Karpas-422 (cell line): ENCODE measurements at regions not wholly inside any gene's neighbourhood (a gene's known extent, or its start where the extent isn't known, plus 50 kb on each side); places are given as distances from the start of the nearest gene placed in this dataset.

ENCODE experiments used
- DNase-seq: peaks from one replicate; pipeline ENCODE4 v3.0.0-alpha.2; 2015
- H2AFZ ChIP-seq: fragments of 200-600 bp; sonication (generic); 2 replicates; pipeline ENCODE4 v1.6.1; 2014; ENCODE audit warnings: antibody characterized with exemption, low read length, mixed read lengths
- H3K27ac ChIP-seq: fragments of 200-600 bp; sonication (generic); 2 replicates; pipeline ENCODE4 v1.5.1; 2014; ENCODE audit warnings: mild to moderate bottlenecking, low read length, moderate library complexity
- H3K27me3 ChIP-seq: fragments of 200-600 bp; sonication (generic); 2 replicates; pipeline ENCODE4 v1.6.1; 2014; ENCODE audit warnings: low read length, mixed read lengths
- H3K36me3 ChIP-seq: fragments of 200-600 bp; sonication (generic); 2 replicates; pipeline ENCODE4 v1.6.1; 2014; ENCODE audit warnings: low read length, mixed read lengths; ENCODE audit not compliant: insufficient read depth
- H3K4me1 ChIP-seq: fragments of 200-600 bp; sonication (generic); 2 replicates; pipeline ENCODE4 v1.6.1; 2014; ENCODE audit warnings: mild to moderate bottlenecking, low read length, mixed read lengths
- H3K4me2 ChIP-seq: fragments of 200-600 bp; sonication (generic); 2 replicates; pipeline ENCODE4 v1.6.1; 2014; ENCODE audit warnings: low read length, low read depth, mild to moderate bottlenecking; ENCODE audit not compliant: poor library complexity, severe bottlenecking
- H3K4me3 ChIP-seq: fragments of 200-600 bp; sonication (generic); 2 replicates; pipeline ENCODE4 v1.5.1; 2014; ENCODE audit warnings: mild to moderate bottlenecking, antibody characterized with exemption, low read length, mixed read lengths
- H3K79me2 ChIP-seq: fragments of 200-600 bp; sonication (generic); 2 replicates; pipeline ENCODE4 v1.6.1; 2014; ENCODE audit warnings: mild to moderate bottlenecking, low read length, mixed read lengths
- H3K9ac ChIP-seq: fragments of 200-600 bp; sonication (generic); 2 replicates; pipeline ENCODE4 v1.6.0; 2014; ENCODE audit warnings: low read length
- H3K9me2 ChIP-seq: fragments of 200-600 bp; sonication (generic), shearing (Covaris generic); replicated peaks from 2 replicates; pipeline ENCODE4 v1.6.0; 2014; ENCODE audit warnings: mild to moderate bottlenecking, low read length, moderate library complexity; ENCODE audit not compliant: insufficient read depth
- H3K9me3 ChIP-seq: fragments of 300-700, 200-600 bp; sonication (generic); 2 replicates; pipeline ENCODE4 v1.6.1; 2014; ENCODE audit warnings: low read length, mixed read lengths
- H4K20me1 ChIP-seq: fragments of 200-600 bp; sonication (generic); 2 replicates; pipeline ENCODE4 v1.6.1; 2014; ENCODE audit warnings: mild to moderate bottlenecking, antibody characterized with exemption, low read length, low read depth; ENCODE audit not compliant: insufficient read depth

GRCh38 chr16:86836503-86837129, 258.3 kb downstream of the FOXL1 start:
- Histone ChIP-seq H4K20me1 (no peaks in the 10 kb centered on the region), H2AFZ (no peak overlapping the region), H3K9ac (no peak overlapping the region), H3K4me3 (no peak overlapping the region), H3K79me2 (no peaks in the 10 kb centered on the region), H3K4me1 (no peaks in the 10 kb centered on the region), H3K9me3 (no peaks in the 10 kb centered on the region), H3K27ac (no peak overlapping the region), H3K9me2 (no peaks in the 10 kb centered on the region), H3K4me2 (no peak overlapping the region), H3K27me3 (no peaks in the 10 kb centered on the region), H3K36me3 (no peaks in the 10 kb centered on the region)
- no peak for DNase-seq

DNA sequence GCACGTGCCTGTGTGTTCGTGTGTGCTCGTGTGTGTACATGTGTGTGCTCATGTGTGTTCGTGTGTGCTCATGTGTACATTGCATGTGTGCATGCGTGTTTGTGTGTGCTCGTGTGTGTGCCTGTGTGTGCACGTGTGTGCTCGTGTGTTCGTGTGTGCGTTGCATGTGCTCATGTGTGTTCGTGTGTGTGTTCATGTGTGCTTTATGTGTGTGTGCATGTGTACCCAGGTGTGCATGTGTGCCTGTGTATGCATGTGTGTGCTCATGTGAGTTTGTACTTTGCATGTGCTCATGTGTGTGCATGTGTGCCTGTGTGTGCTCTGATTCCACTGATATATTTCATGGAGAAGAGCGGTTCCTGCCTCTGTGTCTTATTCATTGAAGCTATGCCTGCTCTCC, 265.5 kb downstream of the FOXL1 start:
- H3K36me3 ChIP-seq, result no peaks in the 10 kb centered on the region

DNA sequence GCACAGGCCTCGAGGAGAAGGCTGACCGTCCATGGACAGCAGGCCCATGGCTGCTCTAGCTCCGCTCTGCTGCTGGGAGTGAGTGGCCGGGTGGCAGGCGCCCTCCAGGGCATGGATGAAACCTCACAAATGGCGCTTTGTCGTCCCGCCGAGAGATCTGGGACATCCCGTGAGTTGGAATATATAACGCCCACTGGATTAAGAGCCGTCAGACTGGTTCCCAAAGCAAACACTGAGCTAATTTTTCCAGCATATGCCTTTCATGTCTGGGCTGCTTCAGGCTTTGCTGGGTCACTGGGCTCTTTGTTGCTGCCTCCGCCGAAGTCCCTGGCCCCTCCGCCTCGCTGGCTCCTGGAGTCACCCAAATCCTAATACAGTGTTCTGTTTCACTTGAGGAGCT, 266.3 kb downstream of the FOXL1 start:
- Histone ChIP-seq H3K36me3 (no peaks in the 10 kb centered on the region), H3K9ac (no peak overlapping the region), H2AFZ (no peak overlapping the region), H3K4me1 (no peaks in the 10 kb centered on the region), H3K4me2 (no peak overlapping the region), H3K4me3 (no peak overlapping the region), H3K27me3 (no peaks in the 10 kb centered on the region), H4K20me1 (no peaks in the 10 kb centered on the region), H3K9me3 (no peaks in the 10 kb centered on the region), H3K27ac (no peak overlapping the region), H3K79me2 (no peaks in the 10 kb centered on the region), H3K9me2 (no peaks in the 10 kb centered on the region)
- DNase-seq, result no peak

More for the DNA sequence above, 265.5 kb downstream of the FOXL1 start:
- H3K9ac ChIP-seq, result no peak overlapping the region
- no peaks in the 10 kb centered on the region for H3K4me1 ChIP-seq
- no peak overlapping the region for H3K4me2 ChIP-seq
- no peak overlapping the region for H2AFZ ChIP-seq
- no peak overlapping the region for H3K4me3 ChIP-seq
- no peaks in the 10 kb centered on the region for H3K79me2 ChIP-seq
- no peak for DNase-seq
- H3K9me3 ChIP-seq, result no peaks in the 10 kb centered on the region
- H3K9me2 ChIP-seq, result no peaks in the 10 kb centered on the region
- no peak overlapping the region for H3K27ac ChIP-seq
- no peaks in the 10 kb centered on the region for H4K20me1 ChIP-seq
- H3K27me3 ChIP-seq, result no peaks in the 10 kb centered on the region

DNA sequence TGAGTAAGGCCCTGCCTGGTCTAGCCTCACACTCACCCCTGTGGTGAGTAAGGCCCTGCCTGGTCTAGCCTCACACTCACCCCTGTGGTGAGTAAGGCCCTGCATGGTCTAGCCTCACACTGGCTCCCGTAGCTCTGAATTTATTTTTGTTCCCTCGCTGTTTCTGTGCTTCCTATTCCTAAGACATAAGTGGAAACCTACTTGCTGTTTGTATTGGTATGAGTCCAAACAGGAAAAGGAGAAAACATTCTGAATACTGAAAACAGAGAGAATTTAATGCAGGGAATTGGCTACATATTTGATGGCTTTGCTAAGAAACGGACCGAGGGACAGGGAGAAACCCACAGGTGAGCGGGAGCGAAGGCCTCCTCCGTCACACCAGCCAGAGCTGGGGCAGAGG, 267.8 kb downstream of the FOXL1 start:
- Histone ChIP-seq H3K9me3 (no peaks in the 10 kb centered on the region), H3K4me1 (no peaks in the 10 kb centered on the region), H3K27me3 (no peaks in the 10 kb centered on the region), H3K36me3 (no peaks in the 10 kb centered on the region), H3K9me2 (no peaks in the 10 kb centered on the region), H4K20me1 (no peaks in the 10 kb centered on the region), H3K9ac (no peak overlapping the region), H2AFZ (no peak overlapping the region), H3K4me2 (no peak overlapping the region), H3K4me3 (no peak overlapping the region), H3K79me2 (no peaks in the 10 kb centered on the region), H3K27ac (no peak overlapping the region)
- DNase-seq, result no peak

- no peaks in the 10 kb centered on the region for H3K9me3 ChIP-seq
- no peaks in the 10 kb centered on the region for H3K9me2 ChIP-seq
- no peak overlapping the region for H3K9ac ChIP-seq
- H3K79me2 ChIP-seq, result no peaks in the 10 kb centered on the region
- no peaks in the 10 kb centered on the region for H3K27me3 ChIP-seq
- no peaks in the 10 kb centered on the region for H3K36me3 ChIP-seq
- no peak overlapping the region for H3K4me2 ChIP-seq
- no peak overlapping the region for H3K4me3 ChIP-seq
- H4K20me1 ChIP-seq, result no peaks in the 10 kb centered on the region
- H2AFZ ChIP-seq, result no peak overlapping the region
- no peaks in the 10 kb centered on the region for H3K4me1 ChIP-seq
- H3K27ac ChIP-seq, result no peak overlapping the region
- no peak for DNase-seq
Observed at GRCh38 chr16:86848821-86849220, 270.5 kb downstream of the FOXL1 start.

- H4K20me1 ChIP-seq, result no peaks in the 10 kb centered on the region
- no peaks in the 10 kb centered on the region for H3K4me1 ChIP-seq
- H3K27me3 ChIP-seq, result no peaks in the 10 kb centered on the region
- H3K36me3 ChIP-seq, result no peaks in the 10 kb centered on the region
- no peaks in the 10 kb centered on the region for H3K9me2 ChIP-seq
- H3K27ac ChIP-seq, result no peak overlapping the region
- H3K9me3 ChIP-seq, result no peaks in the 10 kb centered on the region
- H3K4me3 ChIP-seq, result no peak overlapping the region
- DNase-seq, result no peak
- H2AFZ ChIP-seq, result no peak overlapping the region
- no peak overlapping the region for H3K9ac ChIP-seq
- no peak overlapping the region for H3K4me2 ChIP-seq
- H3K79me2 ChIP-seq, result no peaks in the 10 kb centered on the region
Observed at GRCh38 chr16:86850670-86851069, 272.3 kb downstream of the FOXL1 start.

- no peaks in the 10 kb centered on the region for H3K36me3 ChIP-seq
Observed at GRCh38 chr16:86852135-86852534, 273.8 kb downstream of the FOXL1 start.

DNA sequence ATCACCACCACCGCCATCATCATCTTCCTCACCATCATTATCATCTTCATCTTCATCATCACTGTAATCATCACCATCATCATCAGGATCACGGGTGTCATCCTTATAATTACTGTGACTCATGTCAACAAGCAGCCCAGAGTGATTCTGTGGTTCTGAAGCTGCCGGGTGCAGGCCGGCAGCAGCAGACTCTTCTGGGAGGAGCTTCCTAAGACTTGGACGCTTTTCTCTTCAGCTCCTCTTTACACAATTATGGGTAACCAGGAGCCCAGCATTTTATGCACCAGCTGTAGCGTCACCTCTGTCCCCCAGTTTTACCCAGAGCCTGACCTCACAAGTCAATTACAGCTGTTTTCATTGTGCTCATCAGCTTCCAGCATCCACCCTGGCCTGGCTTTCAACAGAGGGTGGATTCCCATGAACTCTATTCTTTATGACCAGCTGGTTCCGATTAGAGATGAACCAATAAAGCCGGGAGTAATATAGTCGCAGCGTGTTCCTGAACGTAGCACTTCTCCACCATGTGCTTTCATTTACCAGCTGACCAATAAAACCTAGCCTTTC, 275.8 kb downstream of the FOXL1 start:
- no peak for DNase-seq
- H3K36me3 ChIP-seq, result no peaks in the 10 kb centered on the region
- no peak overlapping the region for H3K9ac ChIP-seq
- H3K4me2 ChIP-seq, result no peak overlapping the region
- no peaks in the 10 kb centered on the region for H3K27me3 ChIP-seq
- H3K4me1 ChIP-seq, result no peaks in the 10 kb centered on the region
- H3K27ac ChIP-seq, result no peak overlapping the region
- no peaks in the 10 kb centered on the region for H3K9me3 ChIP-seq
- no peaks in the 10 kb centered on the region for H3K9me2 ChIP-seq
- no peaks in the 10 kb centered on the region for H3K79me2 ChIP-seq
- no peaks in the 10 kb centered on the region for H4K20me1 ChIP-seq
- H3K4me3 ChIP-seq, result no peak overlapping the region
- no peak overlapping the region for H2AFZ ChIP-seq

More at GRCh38 chr16:86852135-86852534, 273.8 kb downstream of the FOXL1 start:
- Histone ChIP-seq H3K4me3 (no peak overlapping the region), H3K9me3 (no peaks in the 10 kb centered on the region), H3K27me3 (no peaks in the 10 kb centered on the region), H3K27ac (no peak overlapping the region), H3K9me2 (no peaks in the 10 kb centered on the region), H2AFZ (no peak overlapping the region), H3K4me1 (no peaks in the 10 kb centered on the region), H3K79me2 (no peaks in the 10 kb centered on the region), H3K9ac (no peak overlapping the region), H4K20me1 (no peaks in the 10 kb centered on the region), H3K4me2 (no peak overlapping the region)
- no peak for DNase-seq
